CD4-positive, alpha-beta T cell treated with Interferon gamma for 1 hour (primary cell): ENCODE measurements at regions not wholly inside any gene's neighbourhood (a gene's known extent, or its start where the extent isn't known, plus 50 kb on each side); places are given as distances from the start of the nearest gene placed in this dataset.

Experiments used
- DNase-seq: peaks from one replicate; pipeline ENCODE4 v3.0.0-alpha.2; 2020

GRCh38 chr17:68740555-68741447, 139.6 kb upstream of the FAM20A start:
- no peak for DNase-seq

GRCh38 chr17:68737761-68738443, 136.7 kb upstream of the FAM20A start:
- DNase-seq = no peak

GRCh38 chr17:68734931-68735330, 133.8 kb upstream of the FAM20A start:
- no peak for DNase-seq

GRCh38 chr17:68734187-68734900, 133.2 kb upstream of the FAM20A start:
- DNase-seq = no peak

- DNase-seq = no peak
These were observed 132.3 kb upstream of the FAM20A start for GRCh38 chr17:68733241-68734176.

- DNase-seq = no peak
These were observed 131.2 kb upstream of the FAM20A start for GRCh38 chr17:68732301-68732749.

GRCh38 chr17:68731465-68731864, 130.3 kb upstream of the FAM20A start:
- no peak for DNase-seq

GRCh38 chr17:68719431-68719830, 118.3 kb upstream of the FAM20A start:
- DNase-seq = no peak

GRCh38 chr17:68718926-68719325, 117.8 kb upstream of the FAM20A start:
- no peak for DNase-seq

- DNase-seq = no peak
These were observed 117.3 kb upstream of the FAM20A start for GRCh38 chr17:68718465-68718864.

GRCh38 chr17:68714676-68715075, 113.5 kb upstream of the FAM20A start:
- no peak for DNase-seq

GRCh38 chr17:68711858-68712257, 110.7 kb upstream of the FAM20A start:
- no peak for DNase-seq

GRCh38 chr17:68710976-68711375, 109.8 kb upstream of the FAM20A start:
- no peak for DNase-seq

- DNase-seq = no peak
These were observed 109.0 kb upstream of the FAM20A start for GRCh38 chr17:68710035-68710780.

GRCh38 chr17:68709461-68709860, 108.3 kb upstream of the FAM20A start:
- no peak for DNase-seq

- no peak for DNase-seq
These were observed 105.9 kb upstream of the FAM20A start for GRCh38 chr17:68707031-68707430.

GRCh38 chr17:68706356-68706920, 105.3 kb upstream of the FAM20A start:
- no peak for DNase-seq

GRCh38 chr17:68705714-68706076, 104.5 kb upstream of the FAM20A start:
- DNase-seq = no peak

- DNase-seq = no peak
These were observed 103.9 kb upstream of the FAM20A start for GRCh38 chr17:68704871-68705713.

- no peak for DNase-seq
These were observed 99.9 kb upstream of the FAM20A start for GRCh38 chr17:68701046-68701445.
